Ascending aorta (tissue), 2 donors: ENCODE measurements at regions not wholly inside any gene's neighbourhood (a gene's known extent, or its start where the extent isn't known, plus 50 kb on each side); places are given as distances from the start of the nearest gene placed in this dataset.

Experiments used
- DNase-seq, 2 donors: peaks; one replicate each; pipeline ENCODE4 v3.0.0-alpha.2; 2019; ENCODE audit warnings: low spot score in 2 of 2
- H3K27ac ChIP-seq, 2 donors: fragments of 200-600 bp; sonication (generic); one replicate each; pipeline ENCODE4 v1.5.1; 2016 to 2017; ENCODE audit warnings: mild to moderate bottlenecking in 1 of 2
- H3K27me3 ChIP-seq: fragments of 200-600 bp; sonication (generic); one replicate; pipeline ENCODE4 v1.5.1; 2017
- H3K36me3 ChIP-seq, 2 donors: fragments of 200-600 bp; sonication (generic); one replicate each; pipeline ENCODE4 v1.5.1; 2016
- H3K4me1 ChIP-seq, 2 donors: fragments of 200-600 bp; sonication (generic); one replicate each; pipeline ENCODE4 v1.5.1; 2016 to 2017; ENCODE audit warnings: mild to moderate bottlenecking in 1 of 2
- H3K4me3 ChIP-seq, 2 donors: fragments of 200-600 bp; sonication (generic); one replicate each; pipeline ENCODE4 v1.5.1; 2016 to 2017; ENCODE audit warnings: mild to moderate bottlenecking in 1 of 2
- H3K9me3 ChIP-seq, 2 donors: fragments of 200-600 bp; sonication (generic); one replicate each; pipeline ENCODE4 v1.5.1; 2016
- CTCF ChIP-seq, 3 experiments: fragments of 200-600 bp in 2 of 3; fragments of 450-650 bp in 1 of 3; sonication (generic) in 2 of 3; IDR thresholded peaks; one replicate each; pipeline ENCODE4 v1.5.1; 2016 to 2019; ENCODE audit warnings: antibody characterized with exemption in 3 of 3, mild to moderate bottlenecking in 1 of 3, moderate library complexity in 1 of 3
- intact Hi-C: fragments of 100-400 bp; cut with DNase I; formaldehyde crosslinking; loops from one replicate; pipeline ENCODE4 v1.15.1; 2023

- no peaks in the 10 kb centered on the region for H3K4me1 ChIP-seq
- no peaks in the 10 kb centered on the region for H3K27me3 ChIP-seq
- no peak overlapping the region for H3K27ac ChIP-seq
- DNase-seq = no peak
- H3K4me3 ChIP-seq = no peak overlapping the region
- H3K36me3 ChIP-seq = no peaks in the 10 kb centered on the region
- no peak for TF ChIP-seq CTCF (IDR thresholded peaks at IDR 0.05)
- intact Hi-C loops = no loop called here
- no peaks in the 10 kb centered on the region for H3K9me3 ChIP-seq
Measured at GRCh38 chr3:10616321-10616720, 110.9 kb upstream of the ATP2B2 start.

- no peak overlapping the region for H3K27ac ChIP-seq
- intact Hi-C loops = no loop called here
- no peaks in the 10 kb centered on the region for H3K9me3 ChIP-seq
- no peak for TF ChIP-seq CTCF (IDR thresholded peaks at IDR 0.05)
- no peaks in the 10 kb centered on the region for H3K4me1 ChIP-seq
- H3K4me3 ChIP-seq = no peak overlapping the region
- no peak for DNase-seq
- H3K27me3 ChIP-seq = no peaks in the 10 kb centered on the region
- no peaks in the 10 kb centered on the region for H3K36me3 ChIP-seq
Measured at GRCh38 chr3:10619989-10620832, 114.8 kb upstream of the ATP2B2 start.

- H3K4me3 ChIP-seq = no peak overlapping the region
- no peaks in the 10 kb centered on the region for H3K9me3 ChIP-seq
- no peak for DNase-seq
- no peaks in the 10 kb centered on the region for H3K27me3 ChIP-seq
- H3K36me3 ChIP-seq = no peaks in the 10 kb centered on the region
- no peak overlapping the region for H3K27ac ChIP-seq
- no peak for TF ChIP-seq CTCF (IDR thresholded peaks at IDR 0.05)
- intact Hi-C loops = no loop called here
- no peaks in the 10 kb centered on the region for H3K4me1 ChIP-seq
Measured at GRCh38 chr3:10620833-10621082, 115.4 kb upstream of the ATP2B2 start.

GRCh38 chr3:10623578-10624275 lies 118.3 kb upstream of the ATP2B2 start:
- no peaks in the 10 kb centered on the region for H3K9me3 ChIP-seq
- no peaks in the 10 kb centered on the region for H3K4me1 ChIP-seq
- DNase-seq = no peak
- H3K4me3 ChIP-seq = no peak overlapping the region
- no peak overlapping the region for H3K27ac ChIP-seq
- no peaks in the 10 kb centered on the region for H3K27me3 ChIP-seq
- no peaks in the 10 kb centered on the region for H3K36me3 ChIP-seq
- intact Hi-C loops = no loop called here
- no peak for TF ChIP-seq CTCF (IDR thresholded peaks at IDR 0.05)

- intact Hi-C loops = no loop called here
- no peak for DNase-seq
- no peaks in the 10 kb centered on the region for H3K36me3 ChIP-seq
- no peak overlapping the region for H3K4me3 ChIP-seq
- H3K9me3 ChIP-seq = no peaks in the 10 kb centered on the region
- H3K27ac ChIP-seq = no peak overlapping the region
- no peaks in the 10 kb centered on the region for H3K4me1 ChIP-seq
- H3K27me3 ChIP-seq = no peaks in the 10 kb centered on the region
- no peak for TF ChIP-seq CTCF (IDR thresholded peaks at IDR 0.05)
Measured at GRCh38 chr3:10625323-10625722, 119.9 kb upstream of the ATP2B2 start.
